DMS153 (cell line): ENCODE measurements at regions not wholly inside any gene's neighbourhood (a gene's known extent, or its start where the extent isn't known, plus 50 kb on each side); places are given as distances from the start of the nearest gene placed in this dataset.
"Not testable (repeated sequence)": the region's sequence is repeated elsewhere in the genome, so short reads cannot be mapped to it uniquely, and the experiment has no call there.

Experiments used
- DNase-seq: peaks from one replicate; lab custom pipeline; 2025; lab: John Stamatoyannopoulos, UW

DNA sequence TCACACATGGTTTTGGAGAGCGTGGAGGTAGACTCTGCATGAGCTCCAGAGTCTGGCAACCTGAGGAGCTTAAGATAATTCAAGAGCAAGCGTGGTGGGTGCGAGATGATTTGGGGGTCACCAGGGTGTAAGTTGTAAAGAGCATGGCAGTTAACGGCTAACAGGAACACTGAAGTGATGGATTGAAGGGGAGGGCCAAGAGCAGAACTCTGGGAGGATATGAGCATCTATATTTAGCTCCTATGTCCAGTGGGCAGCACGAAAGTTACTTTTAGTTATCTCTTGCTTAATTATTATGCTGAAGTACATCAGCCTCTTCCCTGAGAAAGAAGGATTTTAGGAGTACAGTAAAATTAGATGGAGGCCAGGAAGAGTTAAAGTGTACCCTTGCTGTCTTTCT is 231.9 kb upstream of the HAND2 start:
- DNase-seq, result no peak

DNA sequence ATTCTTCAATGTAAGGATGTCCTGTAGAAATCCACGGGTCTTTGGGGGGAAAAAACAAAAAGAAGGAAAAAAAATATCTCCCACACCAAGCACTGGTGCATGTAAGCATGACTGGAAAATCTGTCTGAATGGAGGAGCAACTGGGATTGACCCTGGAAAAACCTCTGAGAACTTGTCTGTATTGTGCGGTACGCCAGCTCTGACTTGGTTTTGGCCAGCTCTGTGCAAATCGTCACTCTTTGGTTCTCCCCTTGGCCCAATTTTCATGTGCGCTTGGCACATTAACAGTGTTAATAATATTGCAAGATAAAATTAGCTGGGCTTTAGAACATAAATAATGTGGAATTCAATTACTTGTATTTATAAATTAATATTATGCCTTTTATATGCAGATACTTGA is 231.2 kb upstream of the HAND2 start:
- no peak for DNase-seq

DNA sequence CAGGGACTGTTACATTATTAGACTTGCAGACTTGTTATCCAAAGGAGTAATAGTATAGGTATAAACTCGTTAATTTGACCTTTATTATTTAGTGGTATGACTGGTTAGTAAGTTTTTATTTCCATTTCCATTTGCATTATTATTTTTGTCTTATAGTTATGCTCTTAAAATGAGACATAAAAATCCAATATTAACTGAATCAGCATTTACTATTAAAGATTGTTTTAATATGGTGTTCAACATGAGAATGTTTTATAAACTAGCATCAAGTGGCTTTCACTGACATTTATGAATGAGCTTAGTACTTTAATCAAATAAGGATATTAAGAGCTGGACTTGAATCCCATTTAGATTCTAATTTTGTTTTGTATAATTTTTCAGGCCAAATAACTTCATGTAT is 228.1 kb upstream of the HAND2 start:
- no peak for DNase-seq

- DNase-seq, result no peak
Measured at GRCh38 chr4:173753408-173753807, 223.4 kb upstream of the HAND2 start.

GRCh38 chr4:173752610-173753230 is 222.7 kb upstream of the HAND2 start:
- peak; percentile 3 for DNase-seq

- no peak for DNase-seq
Measured at GRCh38 chr4:173748353-173748752, 218.3 kb upstream of the HAND2 start.

- no peak for DNase-seq
Measured at GRCh38 chr4:173747537-173748257, 217.7 kb upstream of the HAND2 start.

GRCh38 chr4:173746424-173746823 is 216.4 kb upstream of the HAND2 start:
- no peak for DNase-seq

DNA sequence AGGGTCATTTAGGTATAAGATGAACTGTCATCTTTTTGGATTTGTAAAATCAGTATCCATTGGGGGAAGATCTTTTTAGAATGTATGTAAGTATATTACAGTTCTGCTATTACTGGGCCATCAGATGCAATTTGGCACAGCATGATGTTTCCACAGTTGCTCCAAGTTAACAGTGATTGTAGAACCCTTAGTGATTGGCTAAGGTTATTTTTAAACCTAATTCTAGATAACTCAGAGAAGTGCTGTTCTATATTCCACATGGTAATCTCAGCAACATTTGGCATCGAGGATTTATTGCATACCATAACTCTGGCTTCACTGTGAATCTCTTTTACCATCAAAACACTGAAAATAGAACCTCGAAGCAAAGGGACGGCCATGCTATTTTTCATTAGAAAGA is 215.7 kb upstream of the HAND2 start:
- DNase-seq, result no peak

- no peak for DNase-seq
Measured at GRCh38 chr4:173736840-173737239, 206.8 kb upstream of the HAND2 start.

- no peak for DNase-seq
Measured at GRCh38 chr4:173735585-173735984, 205.6 kb upstream of the HAND2 start.

DNA sequence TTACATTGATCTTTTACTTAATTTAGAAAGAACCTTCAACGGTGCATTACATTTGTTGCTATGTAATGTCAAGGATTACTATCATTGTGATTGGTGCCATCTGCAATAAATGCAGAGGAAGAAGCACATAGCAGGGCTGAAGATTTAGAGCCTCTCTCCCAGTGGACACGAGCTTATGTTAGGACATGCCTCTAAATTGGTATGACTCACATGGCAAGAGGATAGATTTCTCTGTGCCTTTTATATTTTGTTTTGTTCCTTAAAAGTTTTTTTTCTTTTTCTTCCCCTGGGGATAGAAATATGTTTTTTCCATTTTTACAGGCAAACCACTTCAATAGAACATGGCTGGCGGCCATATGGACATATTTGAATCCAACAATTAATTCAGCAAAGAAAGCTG is 205.0 kb upstream of the HAND2 start:
- no peak for DNase-seq

DNA sequence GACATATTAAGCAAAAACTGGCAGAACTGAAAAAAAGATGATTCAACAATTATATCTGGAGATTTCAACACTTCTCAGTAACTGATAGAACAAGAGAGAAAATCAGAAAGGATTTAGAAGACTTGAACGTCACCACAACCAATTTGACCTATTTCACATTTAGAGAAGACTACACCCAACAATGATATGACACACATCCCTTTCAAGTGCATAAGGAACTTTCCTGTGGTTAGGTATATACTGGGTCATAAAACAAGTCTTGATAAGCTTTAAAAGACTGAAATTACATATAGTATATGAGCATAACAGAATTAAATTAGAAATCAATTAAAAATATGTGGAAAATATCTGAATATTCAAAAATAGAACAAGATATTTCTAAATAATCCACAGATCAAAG is 201.2 kb upstream of the HAND2 start:
- no peak for DNase-seq

- DNase-seq, result no peak
Measured at GRCh38 chr4:173722075-173722474, 192.0 kb upstream of the HAND2 start.

GRCh38 chr4:173718504-173718903 is 188.5 kb upstream of the HAND2 start:
- not testable (repeated sequence) for DNase-seq

DNA sequence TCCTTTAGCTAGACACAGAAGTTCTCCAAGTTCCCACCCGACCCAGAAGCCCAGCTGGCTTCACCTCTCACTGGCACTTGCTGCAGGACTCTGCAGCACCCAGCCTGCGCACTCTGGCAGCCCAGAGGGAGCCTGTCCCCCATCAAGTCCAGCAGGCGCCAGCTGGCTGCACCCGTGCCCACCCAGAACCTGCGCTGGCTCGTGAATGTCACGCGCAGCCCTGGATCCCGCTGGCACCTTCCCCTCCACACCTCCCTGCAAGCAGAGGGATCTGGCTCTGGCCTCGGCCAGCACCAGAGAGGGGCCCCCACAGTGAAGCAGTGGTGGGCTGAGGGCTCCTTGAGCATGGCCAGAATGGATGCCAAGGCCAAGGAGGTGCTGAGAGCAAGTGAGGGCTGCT is 187.6 kb upstream of the HAND2 start:
- no peak for DNase-seq

DNA sequence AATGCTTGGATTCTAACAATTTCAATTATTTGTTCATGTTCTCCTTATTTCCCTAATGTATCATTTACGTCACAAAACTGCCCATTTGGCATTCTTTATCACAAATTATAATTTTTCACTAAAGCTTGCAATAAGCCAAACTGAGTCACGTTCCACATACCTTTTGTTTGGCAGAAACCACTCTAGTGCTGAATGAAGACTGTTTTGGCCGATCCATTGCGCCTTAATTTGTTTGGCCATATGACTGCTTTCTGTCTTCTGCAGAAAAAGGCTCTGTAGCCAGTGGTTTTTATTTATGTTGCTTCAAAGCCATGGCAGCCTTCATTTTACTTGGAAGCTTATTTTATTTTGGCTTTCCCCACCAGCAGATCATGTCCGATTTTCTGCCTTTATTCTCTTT is 184.4 kb upstream of the HAND2 start:
- DNase-seq, result no peak

- DNase-seq, result no peak
Measured at GRCh38 chr4:173713026-173713425, 183.0 kb upstream of the HAND2 start.

DNA sequence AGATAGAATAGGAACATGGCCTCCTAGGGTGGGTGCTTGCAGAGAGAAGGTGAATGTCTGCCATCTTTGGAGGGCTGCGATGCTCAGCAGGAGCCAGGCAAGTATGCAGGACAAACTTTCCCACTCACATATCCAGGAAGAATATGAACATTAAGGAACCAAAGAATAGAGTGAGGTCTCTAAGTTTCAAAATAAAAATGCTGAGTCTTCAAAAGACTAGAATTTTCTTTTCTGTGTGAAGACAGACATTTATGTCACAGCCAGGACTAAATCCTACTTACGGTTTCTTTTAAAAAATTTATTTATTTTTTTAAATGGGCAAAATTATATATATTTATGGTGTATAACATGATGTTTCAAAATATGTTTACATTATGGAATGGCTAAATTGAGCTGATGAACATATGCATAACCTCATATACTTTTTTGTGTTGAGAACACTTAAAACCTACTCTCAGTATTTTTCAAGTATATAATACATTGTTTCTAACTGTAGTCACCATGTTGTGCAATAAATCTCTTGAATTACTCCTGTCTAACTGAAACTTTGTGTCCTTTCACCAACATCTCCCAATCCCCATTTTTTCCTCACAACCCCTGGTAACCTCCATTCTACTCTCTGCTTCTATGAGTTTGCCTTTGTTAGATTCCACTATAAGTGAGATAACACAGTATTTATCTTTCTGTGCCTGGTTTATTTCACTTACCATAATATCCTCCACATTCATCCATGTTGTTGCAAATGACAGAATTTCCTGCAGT is 177.8 kb upstream of the HAND2 start:
- DNase-seq, result no peak

DNA sequence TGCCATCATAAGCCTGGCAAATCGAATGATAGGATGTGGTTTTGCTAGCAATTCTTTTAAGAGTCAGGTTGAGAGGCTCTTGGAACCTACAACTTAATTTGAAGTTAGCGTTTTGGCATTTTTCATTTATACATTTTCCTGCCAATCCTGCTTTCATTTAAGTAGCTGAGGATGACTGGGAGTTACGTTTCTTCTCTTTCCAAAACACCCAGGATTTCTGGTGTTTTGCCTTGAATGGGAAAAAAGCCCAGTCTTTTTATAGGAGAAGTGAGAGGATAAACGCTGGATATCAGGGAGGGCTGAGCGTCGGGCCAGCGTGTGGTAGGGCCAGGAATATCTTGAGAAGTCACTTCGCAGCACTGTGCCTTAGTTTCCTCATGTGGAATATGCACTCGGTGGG is 174.2 kb upstream of the HAND2 start:
- no peak for DNase-seq

- no peak for DNase-seq
Measured at GRCh38 chr4:173703021-173703420, 173.0 kb upstream of the HAND2 start.

- DNase-seq, result no peak
Measured at GRCh38 chr4:173700650-173701049, 170.6 kb upstream of the HAND2 start.

- no peak for DNase-seq
Measured at GRCh38 chr4:173699841-173700475, 169.9 kb upstream of the HAND2 start.
